ENCODE measurements at regions not wholly inside any gene's neighbourhood (a gene's known extent, or its start where the extent isn't known, plus 50 kb on each side); places are given as distances from the start of the nearest gene placed in this dataset.

GRCh38 chr7:89998554-89998953 lies 155.7 kb upstream of the STEAP1 start:
- Histone ChIP-seq H3K4me1 (ENCODE audit: insufficient read depth, poor library complexity, severe bottlenecking) (no peaks in the 10 kb centered on the region), H3K27me3 (ENCODE audit: insufficient read depth, poor library complexity, severe bottlenecking) (peaks cover 12% of the 10 kb centered on the region), H3K27ac (ENCODE audit: poor library complexity, severe bottlenecking) (no peak overlapping the region), H3K9me3 (ENCODE audit: severe bottlenecking) (no peaks in the 10 kb centered on the region), H3K36me3 (ENCODE audit: low read depth) (no peaks in the 10 kb centered on the region), H3K4me3 (ENCODE audit: severe bottlenecking) (no peak overlapping the region)
- DNase-seq (ENCODE audit: low spot score) (no peak), ATAC-seq (ENCODE audit: low read depth) (no peak)
- TF ChIP-seq, protein P1, sequence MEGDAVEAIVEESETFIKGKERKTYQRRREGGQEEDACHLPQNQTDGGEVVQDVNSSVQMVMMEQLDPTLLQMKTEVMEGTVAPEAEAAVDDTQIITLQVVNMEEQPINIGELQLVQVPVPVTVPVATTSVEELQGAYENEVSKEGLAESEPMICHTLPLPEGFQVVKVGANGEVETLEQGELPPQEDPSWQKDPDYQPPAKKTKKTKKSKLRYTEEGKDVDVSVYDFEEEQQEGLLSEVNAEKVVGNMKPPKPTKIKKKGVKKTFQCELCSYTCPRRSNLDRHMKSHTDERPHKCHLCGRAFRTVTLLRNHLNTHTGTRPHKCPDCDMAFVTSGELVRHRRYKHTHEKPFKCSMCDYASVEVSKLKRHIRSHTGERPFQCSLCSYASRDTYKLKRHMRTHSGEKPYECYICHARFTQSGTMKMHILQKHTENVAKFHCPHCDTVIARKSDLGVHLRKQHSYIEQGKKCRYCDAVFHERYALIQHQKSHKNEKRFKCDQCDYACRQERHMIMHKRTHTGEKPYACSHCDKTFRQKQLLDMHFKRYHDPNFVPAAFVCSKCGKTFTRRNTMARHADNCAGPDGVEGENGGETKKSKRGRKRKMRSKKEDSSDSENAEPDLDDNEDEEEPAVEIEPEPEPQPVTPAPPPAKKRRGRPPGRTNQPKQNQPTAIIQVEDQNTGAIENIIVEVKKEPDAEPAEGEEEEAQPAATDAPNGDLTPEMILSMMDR (IDR thresholded peaks at IDR 0.05; ENCODE audit: poor library complexity, severe bottlenecking): no peak

DNA sequence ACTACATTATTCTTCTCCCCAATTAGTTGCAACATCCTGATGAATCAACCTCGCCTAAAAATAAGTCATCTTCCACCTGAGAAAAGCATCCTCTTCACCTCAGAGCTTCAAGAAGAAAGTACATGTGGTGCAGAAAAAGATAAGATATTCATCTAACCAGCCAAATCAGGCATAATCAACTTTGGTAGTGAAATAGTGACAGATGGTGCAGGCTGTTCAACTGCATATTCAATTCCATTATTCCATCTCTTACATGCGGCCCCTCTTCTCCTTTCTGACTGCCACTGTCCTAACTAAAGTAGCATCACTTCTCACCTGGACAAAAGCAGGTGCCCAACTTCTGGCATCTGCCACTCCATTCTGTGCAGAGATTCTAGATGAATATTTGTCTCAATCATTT lies 148.4 kb upstream of the STEAP1 start:
- no peaks in the 10 kb centered on the region for H3K9me3 ChIP-seq (ENCODE audit: severe bottlenecking)
- peaks cover 12% of the 10 kb centered on the region for H3K27me3 ChIP-seq (ENCODE audit: insufficient read depth, poor library complexity, severe bottlenecking)
- no peaks in the 10 kb centered on the region for H3K4me1 ChIP-seq (ENCODE audit: insufficient read depth, poor library complexity, severe bottlenecking)
- no peaks in the 10 kb centered on the region for H3K36me3 ChIP-seq (ENCODE audit: low read depth)
- TF ChIP-seq, protein P1 (IDR thresholded peaks at IDR 0.05; ENCODE audit: poor library complexity, severe bottlenecking): no peak
- no peak for DNase-seq (ENCODE audit: low spot score)
- H3K27ac ChIP-seq (ENCODE audit: poor library complexity, severe bottlenecking): no peak overlapping the region
- no peak overlapping the region for H3K4me3 ChIP-seq (ENCODE audit: severe bottlenecking)
- no peak for ATAC-seq (ENCODE audit: low read depth)

DNA sequence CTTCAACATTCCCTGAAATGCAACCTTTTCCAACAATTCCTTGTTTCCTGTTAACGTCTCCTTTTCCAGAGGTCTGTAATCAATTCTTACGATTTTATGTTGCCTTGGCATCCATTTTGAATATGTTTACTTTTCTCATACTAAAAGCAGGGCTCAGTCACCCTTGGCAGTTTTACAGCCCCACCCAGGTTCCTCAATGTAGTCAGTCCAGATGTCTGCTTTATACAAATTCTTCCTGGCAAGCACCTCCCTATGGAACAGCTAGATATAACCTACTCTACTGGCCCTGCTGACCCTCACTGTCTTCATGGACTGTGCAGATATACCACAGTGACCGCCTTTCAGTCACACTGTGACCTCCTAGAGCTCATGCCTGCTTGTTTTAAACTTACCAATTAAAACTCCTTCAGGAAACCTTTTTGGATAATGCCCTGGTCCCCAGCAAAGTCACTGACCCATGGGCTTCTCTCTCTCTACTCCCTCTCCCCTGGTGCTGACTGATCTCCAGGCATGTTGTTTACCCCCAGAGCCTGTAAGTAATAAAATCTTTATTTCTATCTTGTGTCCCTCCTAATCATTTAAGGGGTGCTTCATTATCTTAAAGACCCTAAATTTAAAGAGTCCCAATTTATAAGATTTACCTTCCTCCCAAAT lies 147.1 kb upstream of the STEAP1 start:
- ATAC-seq (ENCODE audit: low read depth) (no peak), DNase-seq (ENCODE audit: low spot score) (no peak)
- Histone ChIP-seq H3K4me3 (ENCODE audit: severe bottlenecking) (no peak overlapping the region), H3K9me3 (ENCODE audit: severe bottlenecking) (no peaks in the 10 kb centered on the region), H3K27ac (ENCODE audit: poor library complexity, severe bottlenecking) (no peak overlapping the region), H3K27me3 (ENCODE audit: insufficient read depth, poor library complexity, severe bottlenecking) (peaks cover 7% of the 10 kb centered on the region), H3K4me1 (ENCODE audit: insufficient read depth, poor library complexity, severe bottlenecking) (no peaks in the 10 kb centered on the region), H3K36me3 (ENCODE audit: low read depth) (no peaks in the 10 kb centered on the region)
- TF ChIP-seq, protein P1 (IDR thresholded peaks at IDR 0.05; ENCODE audit: poor library complexity, severe bottlenecking): no peak

DNA sequence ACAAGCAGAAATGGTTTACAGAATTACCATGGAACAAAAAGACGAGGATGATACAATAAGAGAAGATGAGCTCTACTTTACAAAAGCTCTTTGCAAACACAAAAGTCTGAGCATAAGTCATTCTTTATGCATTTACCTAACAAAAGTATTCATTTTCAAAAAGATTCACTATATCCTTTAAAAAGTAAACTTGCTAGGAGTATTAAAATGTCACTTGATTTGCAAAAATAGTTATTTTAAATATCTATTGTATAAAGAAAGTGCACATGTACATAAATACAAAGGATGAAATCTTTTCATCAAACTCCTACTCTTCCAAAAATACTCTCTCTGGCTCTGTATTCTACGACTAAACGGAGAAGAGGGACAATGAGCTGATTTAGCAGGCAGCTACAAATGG lies 146.4 kb upstream of the STEAP1 start:
- Histone ChIP-seq H3K27me3 (ENCODE audit: insufficient read depth, poor library complexity, severe bottlenecking) (peaks cover 2% of the 10 kb centered on the region), H3K9me3 (ENCODE audit: severe bottlenecking) (no peaks in the 10 kb centered on the region), H3K4me1 (ENCODE audit: insufficient read depth, poor library complexity, severe bottlenecking) (no peaks in the 10 kb centered on the region), H3K4me3 (ENCODE audit: severe bottlenecking) (no peak overlapping the region), H3K27ac (ENCODE audit: poor library complexity, severe bottlenecking) (no peak overlapping the region), H3K36me3 (ENCODE audit: low read depth) (no peaks in the 10 kb centered on the region)
- ATAC-seq (ENCODE audit: low read depth) (no peak), DNase-seq (ENCODE audit: low spot score) (no peak)
- TF ChIP-seq, protein P1 (IDR thresholded peaks at IDR 0.05; ENCODE audit: poor library complexity, severe bottlenecking): no peak

- no peak for DNase-seq (ENCODE audit: low spot score)
Measured at GRCh38 chr7:90022213-90022612, 132.1 kb upstream of the STEAP1 start.

More at GRCh38 chr7:90022213-90022612, 132.1 kb upstream of the STEAP1 start:
- no peaks in the 10 kb centered on the region for H3K4me1 ChIP-seq (ENCODE audit: insufficient read depth, poor library complexity, severe bottlenecking)
- TF ChIP-seq, protein P1 (IDR thresholded peaks at IDR 0.05; ENCODE audit: poor library complexity, severe bottlenecking): no peak
- no peaks in the 10 kb centered on the region for H3K9me3 ChIP-seq (ENCODE audit: severe bottlenecking)
- no peaks in the 10 kb centered on the region for H3K36me3 ChIP-seq (ENCODE audit: low read depth)
- H3K4me3 ChIP-seq (ENCODE audit: severe bottlenecking): no peak overlapping the region
- ATAC-seq (ENCODE audit: low read depth): no peak
- no peaks in the 10 kb centered on the region for H3K27me3 ChIP-seq (ENCODE audit: insufficient read depth, poor library complexity, severe bottlenecking)
- no peak overlapping the region for H3K27ac ChIP-seq (ENCODE audit: poor library complexity, severe bottlenecking)

Measured in RWPE2 (cell line).